Adrenal gland (tissue), 9 donors: ENCODE measurements at regions not wholly inside any gene's neighbourhood (a gene's known extent, or its start where the extent isn't known, plus 50 kb on each side); places are given as distances from the start of the nearest gene placed in this dataset.

Experiments used
- DNase-seq, 7 donors: peaks; one replicate each; pipeline ENCODE4 v3.0.0-alpha.2; 2019 to 2020
- H3K27ac ChIP-seq, 5 donors: fragments of 200-600 bp; sonication (generic) in 4 of 5; 1 replicate in 3 of 5; 2 replicates in 2 of 5; pipeline versions ENCODE4 v1.5.1 to v1.8.0; 2016 to 2020; ENCODE audit warnings: mild to moderate bottlenecking in 1 of 5
- H3K27me3 ChIP-seq: fragments of 200-600 bp; 2 replicates; pipeline ENCODE4 v1.8.0; 2021
- H3K36me3 ChIP-seq, 2 donors: fragments of 200-600 bp; replicated peaks in 1 of 2; 1 replicate in 1 of 2; 2 replicates in 1 of 2; pipeline versions ENCODE4 v1.5.1 to v1.8.0; 2018 to 2022
- H3K4me1 ChIP-seq, 2 donors: fragments of 200-600 bp; replicated peaks in 1 of 2; 1 replicate in 1 of 2; 2 replicates in 1 of 2; pipeline versions ENCODE4 v1.5.1 to v1.8.0; 2018 to 2021
- H3K4me3 ChIP-seq, 4 donors: fragments of 200-600 bp; sonication (generic) in 3 of 4; one replicate each; pipeline ENCODE4 v1.5.1; 2016 to 2018
- H3K9me3 ChIP-seq, 3 donors: fragments of 200-600 bp; sonication (generic) in 1 of 3; replicated peaks in 1 of 3; 1 replicate in 2 of 3; 2 replicates in 1 of 3; pipeline versions ENCODE4 v1.5.1 to v1.8.0; 2016 to 2021
- POLR2A ChIP-seq, 2 donors: fragments of 450-650 bp; IDR thresholded peaks; one replicate each; pipeline ENCODE4 v1.6.1; 2017; ENCODE audit warnings: antibody characterized with exemption in 2 of 2, mild to moderate bottlenecking in 2 of 2, moderate library complexity in 1 of 2
- WGBS, 4 donors: extraction: QIAGEN DNeasy Blood & Tissue Kit in 2 of 4; methylation state at CpG; one replicate each; pipeline versions ENCODE4 v1.1.5 to v1.1.7; 2013 to 2017; 5-methylcytosine and 5-hydroxymethylcytosine counted together
- intact Hi-C, 2 donors: fragments of 100-400 bp; cut with DNase I; formaldehyde crosslinking; loops; one replicate each; pipeline versions ENCODE4 v1.14.1 to v1.15.0; 2022 to 2023
- TF ChIP-seq, protein P1 (sequence below), 6 experiments: fragments of 450-650 bp in 4 of 6; fragments of 200-600 bp in 2 of 6; sonication (generic) in 1 of 6; IDR thresholded peaks; 1 replicate in 5 of 6; 2 replicates in 1 of 6; pipeline versions ENCODE4 v1.5.1 to v1.8.0; 2016 to 2021; ENCODE audit warnings: antibody characterized with exemption in 6 of 6, mild to moderate bottlenecking in 2 of 6, moderate library complexity in 1 of 6
- donor health status: healthy with polysubstance abuse.
- donor health status: Bipolar disorder and iron deficiency.
- donor health status: DM: yes; HTN: yes; CAD: no.
- donor health status: DM: no; HTN: no; CAD: no.
- donor health status: DM: no; HTN: no; CAD: no.

DNA sequence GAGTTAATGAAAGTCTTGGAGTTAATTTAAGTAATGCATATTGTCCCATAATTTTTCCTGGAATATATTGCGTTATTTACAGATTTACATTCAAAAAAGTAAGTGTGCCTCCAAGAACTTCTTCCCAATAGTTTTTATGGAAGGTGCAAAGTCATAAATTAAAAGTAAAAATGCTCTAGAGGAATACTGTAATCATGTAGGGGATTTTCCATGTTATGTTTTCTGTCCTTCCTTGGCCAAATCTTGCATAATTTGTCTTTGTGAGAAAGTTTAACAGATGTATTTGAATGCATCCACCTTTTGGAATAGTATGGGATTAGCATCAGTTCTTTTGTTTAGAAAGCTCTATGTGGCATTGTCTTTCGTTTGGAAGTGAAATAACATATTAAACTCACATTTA lies 144.1 kb upstream of the GIMD1 start:
- Histone ChIP-seq H3K4me1 (no peaks in the 10 kb centered on the region), H3K27me3 (no peaks in the 10 kb centered on the region), H3K27ac (no peak overlapping the region), H3K9me3 (no peaks in the 10 kb centered on the region), H3K36me3 (no peaks in the 10 kb centered on the region), H3K4me3 (no peak overlapping the region)
- DNase-seq = no peak
- no peak for TF ChIP-seq POLR2A (IDR thresholded peaks at IDR 0.05)
- TF ChIP-seq, protein P1, sequence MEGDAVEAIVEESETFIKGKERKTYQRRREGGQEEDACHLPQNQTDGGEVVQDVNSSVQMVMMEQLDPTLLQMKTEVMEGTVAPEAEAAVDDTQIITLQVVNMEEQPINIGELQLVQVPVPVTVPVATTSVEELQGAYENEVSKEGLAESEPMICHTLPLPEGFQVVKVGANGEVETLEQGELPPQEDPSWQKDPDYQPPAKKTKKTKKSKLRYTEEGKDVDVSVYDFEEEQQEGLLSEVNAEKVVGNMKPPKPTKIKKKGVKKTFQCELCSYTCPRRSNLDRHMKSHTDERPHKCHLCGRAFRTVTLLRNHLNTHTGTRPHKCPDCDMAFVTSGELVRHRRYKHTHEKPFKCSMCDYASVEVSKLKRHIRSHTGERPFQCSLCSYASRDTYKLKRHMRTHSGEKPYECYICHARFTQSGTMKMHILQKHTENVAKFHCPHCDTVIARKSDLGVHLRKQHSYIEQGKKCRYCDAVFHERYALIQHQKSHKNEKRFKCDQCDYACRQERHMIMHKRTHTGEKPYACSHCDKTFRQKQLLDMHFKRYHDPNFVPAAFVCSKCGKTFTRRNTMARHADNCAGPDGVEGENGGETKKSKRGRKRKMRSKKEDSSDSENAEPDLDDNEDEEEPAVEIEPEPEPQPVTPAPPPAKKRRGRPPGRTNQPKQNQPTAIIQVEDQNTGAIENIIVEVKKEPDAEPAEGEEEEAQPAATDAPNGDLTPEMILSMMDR (IDR thresholded peaks at IDR 0.05) = no peak
- intact Hi-C loops = no loop called here
- 56 to 74% (median 66%) methylated on average over 2 of the region's 2 CpGs for WGBS, 4 donors

DNA sequence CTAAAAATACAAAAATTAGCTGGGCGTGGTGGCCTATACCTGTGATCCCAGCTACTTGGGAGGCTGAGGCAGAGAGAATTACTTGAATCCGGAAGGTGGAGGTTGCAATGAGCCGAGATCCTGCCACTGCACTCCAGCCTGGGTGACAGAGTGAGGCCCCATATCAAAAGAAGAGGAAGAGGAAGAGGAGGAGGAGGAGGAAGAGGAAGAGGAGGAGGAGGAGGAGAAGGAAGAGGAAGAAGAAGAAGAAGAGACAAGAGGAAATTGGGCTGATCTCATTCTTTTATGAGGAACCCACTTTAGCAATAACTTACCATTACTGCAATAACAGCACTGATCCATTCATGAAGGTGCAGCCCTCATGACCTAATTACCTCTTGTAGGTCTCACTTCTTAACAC lies 138.9 kb upstream of the GIMD1 start:
- H3K9me3 ChIP-seq = no peaks in the 10 kb centered on the region
- intact Hi-C loops = loop anchor here in 1 of 2 donors (10.0 kb wide), 2 partner anchors 133 to 243 kb away; no protein-coding TSS in a partner anchor
- H3K27ac ChIP-seq = no peak overlapping the region
- H3K27me3 ChIP-seq = no peaks in the 10 kb centered on the region
- TF ChIP-seq POLR2A (IDR thresholded peaks at IDR 0.05) = no peak
- TF ChIP-seq, protein P1 (IDR thresholded peaks at IDR 0.05) = no peak
- no peaks in the 10 kb centered on the region for H3K36me3 ChIP-seq
- no peak overlapping the region for H3K4me3 ChIP-seq
- no peak for DNase-seq
- H3K4me1 ChIP-seq = no peaks in the 10 kb centered on the region
- 85 to 95% (median 86%) methylated on average over 3 of the region's 3 CpGs for WGBS, 4 donors

DNA sequence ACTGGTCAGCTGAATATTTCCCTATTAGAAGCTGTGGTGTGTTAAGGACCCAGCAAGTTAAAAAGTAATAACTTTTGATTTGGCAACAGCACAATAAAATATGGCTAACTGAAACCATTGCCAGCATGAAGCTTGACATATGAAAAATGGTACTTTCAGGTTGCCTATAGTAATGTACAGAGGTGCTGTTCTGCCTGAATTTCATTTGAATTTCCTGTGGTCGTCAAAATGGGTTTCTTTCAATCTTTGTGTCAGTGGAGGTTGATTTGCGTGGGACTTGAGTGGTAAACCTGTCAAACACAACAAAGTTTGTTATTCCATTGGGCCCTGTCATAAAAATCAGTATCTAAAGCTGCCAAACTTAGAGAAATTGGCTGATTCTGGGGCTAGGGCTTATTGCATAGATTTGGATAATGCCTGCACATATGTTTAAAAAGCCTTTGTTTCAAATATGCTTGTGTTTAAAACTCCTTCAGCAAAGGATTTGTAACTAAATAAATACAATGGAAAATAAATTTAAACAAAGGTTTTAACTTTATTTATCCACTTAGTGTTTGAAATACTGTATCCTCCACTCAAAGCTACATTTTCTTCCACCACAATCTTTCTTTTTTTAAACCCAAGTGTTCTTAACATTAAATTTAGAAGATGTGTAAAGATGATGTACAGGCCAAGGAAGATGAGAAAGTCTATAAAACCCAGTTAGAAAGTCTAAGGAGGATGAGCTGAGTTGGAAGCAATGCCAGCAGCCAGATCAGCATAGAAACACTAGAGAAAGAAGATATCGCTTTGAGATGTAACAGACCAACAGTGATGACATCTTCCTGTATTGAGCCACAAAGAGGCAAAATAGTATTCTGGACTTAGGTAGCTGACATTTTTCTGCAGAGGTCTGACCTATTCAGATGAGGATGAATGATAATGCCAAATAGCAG lies 134.8 kb upstream of the GIMD1 start:
- no peaks in the 10 kb centered on the region for H3K4me1 ChIP-seq
- H3K4me3 ChIP-seq = no peak overlapping the region
- H3K36me3 ChIP-seq = no peaks in the 10 kb centered on the region
- intact Hi-C loops = loop anchor here in 1 of 2 donors (10.0 kb wide), 2 partner anchors 129 to 239 kb away; no protein-coding TSS in a partner anchor
- DNase-seq = no peak
- 68 to 81% (median 73%) methylated on average over 3 of the region's 3 CpGs for WGBS, 4 donors
- no peak overlapping the region for H3K27ac ChIP-seq
- H3K9me3 ChIP-seq = no peaks in the 10 kb centered on the region
- TF ChIP-seq POLR2A (IDR thresholded peaks at IDR 0.05) = no peak
- TF ChIP-seq, protein P1 (IDR thresholded peaks at IDR 0.05) = no peak
- no peaks in the 10 kb centered on the region for H3K27me3 ChIP-seq

DNA sequence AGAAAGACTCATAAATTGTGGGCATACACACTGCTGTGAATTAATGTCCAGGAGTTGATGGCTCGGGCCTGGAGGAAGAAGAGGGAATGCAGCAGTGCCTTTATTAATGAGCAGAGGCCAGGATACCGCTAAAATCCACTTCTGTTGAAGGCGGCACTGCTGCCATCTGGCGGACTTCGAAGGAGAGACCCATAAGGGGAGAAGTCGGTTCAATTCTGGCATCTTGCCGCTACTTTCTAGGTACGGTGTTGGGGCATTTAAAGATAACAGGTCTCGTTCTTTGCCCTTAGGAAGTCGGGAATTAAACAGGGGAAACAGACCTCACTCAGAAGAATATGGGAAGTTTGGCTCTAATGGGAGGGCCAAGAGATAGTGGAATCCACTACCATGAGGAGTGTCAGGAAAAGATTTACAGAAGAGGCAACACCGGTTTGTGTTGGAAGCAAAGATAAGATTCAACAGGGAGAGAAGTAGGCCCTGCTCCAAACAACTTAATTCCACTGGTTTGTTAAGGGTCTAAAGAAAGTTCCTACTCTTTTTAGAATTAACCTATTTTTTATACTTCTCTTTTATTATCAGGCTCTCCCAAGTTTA lies 133.6 kb upstream of the GIMD1 start:
- peak; percentile 54 to 83 (median 73) for DNase-seq
- TF ChIP-seq, protein P1 (IDR thresholded peaks at IDR 0.05) = peak; percentile 32 to 64 (median 59)
- TF ChIP-seq POLR2A (IDR thresholded peaks at IDR 0.05) = no peak
- no peaks in the 10 kb centered on the region for H3K36me3 ChIP-seq
- no peak overlapping the region for H3K27ac ChIP-seq
- 5 to 18% (median 12%) methylated on average over 11 of the region's 11 CpGs for WGBS, 4 donors
- H3K27me3 ChIP-seq = no peaks in the 10 kb centered on the region
- no peaks in the 10 kb centered on the region for H3K4me1 ChIP-seq
- intact Hi-C loops = loop anchor here in 1 of 2 donors (10.0 kb wide), 2 partner anchors 127 to 237 kb away; no protein-coding TSS in a partner anchor
- H3K4me3 ChIP-seq = no peak overlapping the region
- H3K9me3 ChIP-seq = no peaks in the 10 kb centered on the region
